Fibroblast of pulmonary artery (primary cell): ENCODE measurements at regions not wholly inside any gene's neighbourhood (a gene's known extent, or its start where the extent isn't known, plus 50 kb on each side); places are given as distances from the start of the nearest gene placed in this dataset.

Experiments used
- DNase-seq: peaks from one replicate; pipeline ENCODE4 v3.0.0-alpha.2; 2010; ENCODE audit warnings: low read depth
- H3K4me3 ChIP-seq: replicated peaks from 2 replicates; pipeline ENCODE4 v1.5.1; 2011; ENCODE audit warnings: low read depth, mild to moderate bottlenecking, control low read depth, low read length, moderate library complexity
- CTCF ChIP-seq: IDR thresholded peaks from 2 replicates; pipeline ENCODE4 v1.5.1; 2011; ENCODE audit warnings: mild to moderate bottlenecking, control low read depth, low read length, inconsistent platforms; ENCODE audit errors: missing control alignments

- DNase-seq, result no peak
- no peak overlapping the region for H3K4me3 ChIP-seq
- no peak for TF ChIP-seq CTCF
These were observed 588.4 kb upstream of the AMOT start for GRCh38 chrX:113429011-113429410.

GRCh38 chrX:113422323-113422722, 581.7 kb upstream of the AMOT start:
- DNase-seq, result no peak
- TF ChIP-seq CTCF, result no peak
- no peak overlapping the region for H3K4me3 ChIP-seq

DNA sequence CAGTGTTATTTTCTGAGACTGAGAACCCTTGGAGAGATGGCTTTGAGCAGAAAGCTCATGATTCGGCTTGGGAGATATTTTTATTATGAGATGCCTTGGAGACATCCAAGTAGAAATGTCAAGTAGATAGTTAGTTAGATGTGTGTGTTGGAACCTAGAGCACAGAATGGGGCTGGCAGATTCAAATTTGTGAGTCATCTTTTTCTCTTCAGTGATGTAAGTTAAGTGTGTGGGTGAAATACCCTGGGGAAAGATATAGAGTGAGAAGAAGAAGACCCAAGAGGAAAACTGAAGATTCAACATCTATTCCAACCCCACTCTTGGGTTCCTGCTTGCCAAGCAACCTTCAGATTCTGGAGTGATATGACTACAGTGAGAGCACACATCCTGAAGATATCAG, 580.8 kb upstream of the AMOT start:
- H3K4me3 ChIP-seq, result no peak overlapping the region
- no peak for TF ChIP-seq CTCF
- no peak for DNase-seq

GRCh38 chrX:113412106-113412505, 571.5 kb upstream of the AMOT start:
- no peak for DNase-seq
- no peak overlapping the region for H3K4me3 ChIP-seq
- no peak for TF ChIP-seq CTCF

DNA sequence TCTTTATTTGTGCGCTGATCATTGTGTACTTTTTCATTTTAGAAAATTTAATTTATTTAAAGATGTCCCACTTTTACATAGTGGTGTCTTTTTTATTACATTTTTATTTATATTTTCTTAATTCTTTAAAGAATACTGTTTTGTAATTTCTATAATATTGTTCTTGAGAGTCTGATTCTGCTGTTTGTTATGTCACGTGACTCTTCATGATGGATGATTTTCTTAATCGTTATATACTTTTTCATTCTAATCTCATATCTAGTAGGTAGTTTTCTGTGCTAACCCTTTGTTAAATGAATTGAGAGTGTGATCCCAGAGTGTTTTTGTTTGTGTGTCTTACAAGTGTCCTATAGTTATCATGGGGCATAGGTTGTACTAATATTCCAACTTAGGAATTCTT, 568.2 kb upstream of the AMOT start:
- no peak overlapping the region for H3K4me3 ChIP-seq
- DNase-seq, result no peak
- no peak for TF ChIP-seq CTCF

- DNase-seq, result peak; percentile 58
- H3K4me3 ChIP-seq, result no peak overlapping the region
- TF ChIP-seq CTCF, result no peak
These were observed 559.6 kb upstream of the AMOT start for GRCh38 chrX:113400193-113400704.

- no peak for TF ChIP-seq CTCF
- H3K4me3 ChIP-seq, result no peak overlapping the region
- peak; percentile 36 for DNase-seq
These were observed 559.0 kb upstream of the AMOT start for GRCh38 chrX:113399506-113400192.
